ENCODE measurements at regions not wholly inside any gene's neighbourhood (a gene's known extent, or its start where the extent isn't known, plus 50 kb on each side); places are given as distances from the start of the nearest gene placed in this dataset.

DNA sequence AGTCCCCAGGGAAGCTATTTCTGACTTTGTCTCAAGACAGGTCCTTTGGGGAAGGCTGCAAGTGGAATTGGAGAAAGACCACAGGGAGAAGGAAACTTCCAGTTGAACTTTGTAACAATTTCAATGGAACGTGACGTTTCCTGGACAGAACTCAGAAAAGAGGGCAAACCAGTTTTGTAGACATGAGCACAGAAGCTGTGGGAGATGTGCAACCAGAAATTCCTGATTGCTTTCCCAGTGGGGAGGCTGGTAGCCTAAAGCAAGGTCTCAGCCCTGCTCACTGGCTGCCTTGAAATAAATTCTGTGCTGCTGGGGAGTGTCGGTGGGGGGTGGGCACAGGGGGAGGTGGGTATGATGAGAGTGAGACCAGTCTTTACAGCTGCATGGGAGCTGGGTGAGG is 1206.7 kb upstream of the ADGRL2 start:
- TF ChIP-seq CTCF (IDR thresholded peaks at IDR 0.05) (no peak), POLR2AphosphoS5 (IDR thresholded peaks at IDR 0.05; ENCODE audit: low read depth, low read length) (no peak), SIN3A (IDR thresholded peaks at IDR 0.05; ENCODE audit: borderline replicate concordance, insufficient read depth, low read depth, low read length) (no peak)

Measured in Panc1 (cell line).